Panc1 (cell line): ENCODE measurements at regions not wholly inside any gene's neighbourhood (a gene's known extent, or its start where the extent isn't known, plus 50 kb on each side); places are given as distances from the start of the nearest gene placed in this dataset.
"Not testable (repeated sequence)": the region's sequence is repeated elsewhere in the genome, so short reads cannot be mapped to it uniquely, and the experiment has no call there.

Experiments
- ATAC-seq: fragments of 200-7000 bp; cut with Tn5 transposase; 2 replicates; pipeline ENCODE4 v1.9.1; 2020; ENCODE audit warnings: mild to moderate bottlenecking, moderate library complexity
- BruUV-seq: library from RNA; stranded (reverse); fragments of 400-500 nt; replicated peaks from 2 replicates; lab custom pipeline; 2021; lab: Mats Ljungman, UMichigan
- CTCF ChIA-PET: fragments of 300-600 bp; sonication (Branson Sonifier 250); formaldehyde crosslinking; loops from one replicate; lab custom pipeline; 2022; ENCODE audit warnings: antibody characterized with exemption; lab: Charles Lee
- POLR2A ChIA-PET: fragments of 300-600 bp; sonication (Branson Sonifier 250); formaldehyde crosslinking; loops from one replicate; lab custom pipeline; 2022; ENCODE audit warnings: antibody characterized with exemption; lab: Charles Lee
- DNase-seq: peaks from one replicate; pipeline ENCODE4 v3.0.0-alpha.2; 2010; ENCODE audit warnings: low read depth, low spot score
- H3K27ac ChIP-seq: 2 replicates; pipeline ENCODE4 v1.5.1; 2011; ENCODE audit warnings: mild to moderate bottlenecking, low read length, inconsistent platforms
- H3K27me3 ChIP-seq: fragments of 200-500 bp; sonication (Bioruptor generic); 2 replicates; pipeline ENCODE4 v1.6.0; 2014; ENCODE audit warnings: low read length, inconsistent platforms; ENCODE audit not compliant: control insufficient read depth, insufficient read depth
- H3K36me3 ChIP-seq: fragments of 200-500 bp; sonication (Bioruptor generic); 2 replicates; pipeline ENCODE4 v1.5.1; 2014; ENCODE audit warnings: inconsistent platforms, mild to moderate bottlenecking, low read length, moderate library complexity; ENCODE audit not compliant: control insufficient read depth, insufficient read depth
- H3K4me1 ChIP-seq: 2 replicates; pipeline ENCODE4 v1.5.1; 2011; ENCODE audit warnings: inconsistent platforms, mild to moderate bottlenecking, low read length, moderate library complexity; ENCODE audit not compliant: control insufficient read depth, insufficient read depth
- H3K4me3 ChIP-seq, 2 experiments: 2 replicates each; pipeline ENCODE4 v1.5.1; 2011 to 2012; ENCODE audit warnings: low read depth in 2 of 2, low read length in 2 of 2, mild to moderate bottlenecking in 2 of 2, inconsistent platforms in 1 of 2, moderate library complexity in 1 of 2
- H3K9me3 ChIP-seq: fragments of 200-500 bp; sonication (Bioruptor generic); 2 replicates; pipeline ENCODE4 v1.5.1; 2014; ENCODE audit warnings: low read depth, mild to moderate bottlenecking, inconsistent platforms, low read length, moderate library complexity; ENCODE audit not compliant: control insufficient read depth, insufficient read depth
- CTCF ChIP-seq: fragments of 450-650 bp; IDR thresholded peaks from 2 replicates; pipeline ENCODE4 v1.5.1; 2017; ENCODE audit warnings: mild to moderate bottlenecking
- POLR2AphosphoS5 ChIP-seq: IDR thresholded peaks from 2 replicates; pipeline ENCODE4 v1.6.1; 2012; ENCODE audit warnings: mild to moderate bottlenecking, low read depth, low read length, moderate library complexity
- REST ChIP-seq, 2 experiments: IDR thresholded peaks; 2 replicates each; pipeline ENCODE4 v1.6.1; 2011 to 2012; ENCODE audit warnings: low read depth in 2 of 2, control low read depth in 1 of 2, low read length in 1 of 2, mild to moderate bottlenecking in 1 of 2, moderate library complexity in 1 of 2; ENCODE audit not compliant: insufficient read depth in 1 of 2
- SIN3A ChIP-seq: IDR thresholded peaks from 2 replicates; pipeline ENCODE4 v1.6.1; 2012; ENCODE audit warnings: low read depth, mild to moderate bottlenecking, low read length, moderate library complexity, borderline replicate concordance; ENCODE audit not compliant: insufficient read depth
- TCF7L2 ChIP-seq: IDR thresholded peaks from 2 replicates; pipeline ENCODE4 v1.6.1; 2011; ENCODE audit warnings: mild to moderate bottlenecking, low read depth, low read length, inconsistent platforms
- in situ Hi-C: cut with HindIII; loops from 2 replicates; pipeline ENCODE4 v1.10.0; 2016; ENCODE audit warnings: low sequenced_read_pairs, low pct_unique_long_range_greater_than_20kb
- intact Hi-C: fragments of 100-400 bp; cut with micrococcal nuclease; formaldehyde crosslinking; loops from one replicate; pipeline ENCODE4 v1.10.0; 2022; ENCODE audit not compliant: unreplicated experiment

- TF ChIP-seq CTCF (no peak), SIN3A (no peak)
- DNase-seq: no peak
- CTCF ChIA-PET: no interaction called here
Measured at GRCh38 chr5:124104344-124104743, 592.4 kb downstream of the CSNK1G3 start.

GRCh38 chr5:124103671-124104070, 591.7 kb downstream of the CSNK1G3 start:
- DNase-seq: no peak
- H3K9me3 ChIP-seq: no peaks in the 10 kb centered on the region
- no peaks in the 10 kb centered on the region for H3K36me3 ChIP-seq
- H3K27me3 ChIP-seq: no peaks in the 10 kb centered on the region
- ATAC-seq: no peak
- no peaks in the 10 kb centered on the region for H3K4me1 ChIP-seq
- no peak overlapping the region for H3K27ac ChIP-seq
- intact Hi-C loops: no loop called here
- CTCF ChIA-PET: no interaction called here
- in situ Hi-C loops: no loop called here
- TF ChIP-seq CTCF: no peak
- TF ChIP-seq TCF7L2: no peak
- TF ChIP-seq REST (IDR thresholded peaks at IDR 0.05; ENCODE audit: insufficient read depth in 1 of 2, low read depth in 2 of 2, low read length in 1 of 2): no peak
- no peak for TF ChIP-seq POLR2AphosphoS5
- TF ChIP-seq SIN3A: no peak
- POLR2A ChIA-PET: no interaction called here
- H3K4me3 ChIP-seq: no peak overlapping the region
- no TSS peak for BruUV-seq

More at GRCh38 chr5:124104344-124104743, 592.4 kb downstream of the CSNK1G3 start:
- in situ Hi-C loops (no loop called here), intact Hi-C loops (no loop called here)
- no peak overlapping the region for H3K27ac ChIP-seq
- H3K36me3 ChIP-seq: no peaks in the 10 kb centered on the region
- BruUV-seq: no TSS peak
- no peaks in the 10 kb centered on the region for H3K4me1 ChIP-seq
- no peak for ATAC-seq
- no peak overlapping the region for H3K4me3 ChIP-seq
- H3K9me3 ChIP-seq: no peaks in the 10 kb centered on the region
- POLR2A ChIA-PET: no interaction called here
- no peaks in the 10 kb centered on the region for H3K27me3 ChIP-seq

- H3K4me1 ChIP-seq, H3K9me3 ChIP-seq, BruUV-seq, H3K27me3 ChIP-seq, H3K27ac ChIP-seq, in situ Hi-C loops, H3K4me3 ChIP-seq, CTCF ChIA-PET, intact Hi-C loops, H3K36me3 ChIP-seq, DNase-seq, ATAC-seq: not testable (repeated sequence)
- POLR2A ChIA-PET: interaction anchor here (0.6 kb wide), 1 partner anchor 16 kb away, joined by 3 read pairs; no protein-coding TSS in a partner anchor
Measured at GRCh38 chr5:124103056-124103455, 591.1 kb downstream of the CSNK1G3 start.
